GM12878 (cell line): ENCODE measurements at regions not wholly inside any gene's neighbourhood (a gene's known extent, or its start where the extent isn't known, plus 50 kb on each side); places are given as distances from the start of the nearest gene placed in this dataset.
"Not testable (repeated sequence)": the region's sequence is repeated elsewhere in the genome, so short reads cannot be mapped to it uniquely, and the experiment has no call there.

Experiments
- ATAC-seq: fragments of 200-7000 bp; cut with Tn5 transposase; 3 replicates; pipeline ENCODE4 v1.9.1; 2020; ENCODE audit warnings: mild to moderate bottlenecking, moderate library complexity
- BruUV-seq: library from RNA; stranded (reverse); fragments of 400-500 nt; replicated peaks from 2 replicates; lab custom pipeline; 2021; lab: Mats Ljungman, UMichigan
- CTCF ChIA-PET: fragments of 300-600 bp; sonication (Branson Sonifier 250); formaldehyde crosslinking; extraction: SDS; loops from one replicate; lab custom pipeline; 2021; ENCODE audit warnings: inconsistent platforms; lab: Yijun Ruan, JAX
- POLR2A ChIA-PET: fragments of 350-600 bp; formaldehyde crosslinking; extraction: SDS; loops from one replicate; lab custom pipeline; 2021; ENCODE audit warnings: inconsistent platforms; lab: Charles Lee
- RAD21 ChIA-PET: fragments of 300-600 bp; sonication (Branson Sonifier 250); formaldehyde crosslinking; loops from one replicate; lab custom pipeline; 2023; ENCODE audit warnings: antibody characterized with exemption; ENCODE audit not compliant: unreplicated experiment; lab: Charles Lee
- SMC1A ChIA-PET: fragments of 300-600 bp; sonication (Branson Sonifier 250); formaldehyde crosslinking; loops from one replicate; lab custom pipeline; 2023; ENCODE audit not compliant: unreplicated experiment, uncharacterized antibody; lab: Charles Lee
- DNase-seq: peaks from one replicate; pipeline ENCODE4 v3.0.0-alpha.2; 2011; ENCODE audit warnings: low read depth, low spot score
- FAIRE-seq: peaks from 3 replicates; lab custom pipeline; 2011; peaks lifted over from hg19 to GRCh38; lab: Jason Lieb, UNC
- H2AFZ ChIP-seq: 2 replicates; pipeline ENCODE4 v1.6.0; 2011; ENCODE audit warnings: low read depth, low read length, control low read depth; ENCODE audit not compliant: control insufficient read depth
- H3K27ac ChIP-seq: 2 replicates; pipeline ENCODE4 v1.5.1; 2011; ENCODE audit warnings: control low read depth; ENCODE audit not compliant: control insufficient read depth, insufficient read depth
- H3K27me3 ChIP-seq, 2 experiments: replicated peaks in 1 of 2; 2 replicates each; pipeline versions ENCODE4 v1.6.0 to v1.6.1; 2011; ENCODE audit warnings: low read length in 1 of 2; ENCODE audit not compliant: control insufficient read depth in 2 of 2, insufficient read depth in 2 of 2
- H3K36me3 ChIP-seq, 2 experiments: 2 replicates each; pipeline ENCODE4 v1.5.1; 2011; ENCODE audit warnings: low read length in 1 of 2; ENCODE audit not compliant: control insufficient read depth in 2 of 2, insufficient read depth in 2 of 2
- H3K4me1 ChIP-seq: 2 replicates; pipeline ENCODE4 v1.6.1; 2011; ENCODE audit warnings: mild to moderate bottlenecking, low read length, moderate library complexity, mixed read lengths; ENCODE audit not compliant: control insufficient read depth, insufficient read depth
- H3K4me2 ChIP-seq: 2 replicates; pipeline ENCODE4 v1.6.0; 2011; ENCODE audit warnings: control low read depth; ENCODE audit not compliant: control insufficient read depth, insufficient read depth
- H3K4me3 ChIP-seq: fragments of 200-600 bp; sonication (generic); 2 replicates; pipeline ENCODE4 v1.5.1; 2016
- H3K79me2 ChIP-seq: 2 replicates; pipeline ENCODE4 v1.6.0; 2011; ENCODE audit warnings: low read length; ENCODE audit not compliant: control insufficient read depth, insufficient read depth
- H3K9ac ChIP-seq: 2 replicates; pipeline ENCODE4 v1.8.0; 2011; ENCODE audit warnings: low read length, control low read depth, mixed read lengths; ENCODE audit not compliant: control insufficient read depth, insufficient read depth
- H3K9me3 ChIP-seq: replicated peaks from 3 replicates; pipeline ENCODE4 v1.5.1; 2011; ENCODE audit warnings: mild to moderate bottlenecking, low read length; ENCODE audit not compliant: control insufficient read depth, insufficient read depth
- H4K20me1 ChIP-seq: 2 replicates; pipeline ENCODE4 v1.6.0; 2011; ENCODE audit not compliant: control insufficient read depth, insufficient read depth
- ATF7 ChIP-seq: fragments of 450-650 bp; IDR thresholded peaks from 2 replicates; pipeline ENCODE4 v1.6.1; 2016; ENCODE audit warnings: low read depth, mild to moderate bottlenecking
- BMI1 ChIP-seq: fragments of 450-650 bp; IDR thresholded peaks from 2 replicates; pipeline ENCODE4 v1.6.1; 2016; ENCODE audit warnings: mild to moderate bottlenecking, moderate library complexity, borderline replicate concordance
- DPF2 ChIP-seq: fragments of 450-650 bp; IDR thresholded peaks from 2 replicates; pipeline ENCODE4 v1.6.1; 2017; ENCODE audit warnings: mild to moderate bottlenecking
- EED ChIP-seq: sonication (generic); IDR thresholded peaks from 2 replicates; pipeline ENCODE4 v1.6.1; 2016; ENCODE audit warnings: antibody characterized with exemption, low read depth
- ELK1 ChIP-seq: IDR thresholded peaks from 2 replicates; pipeline ENCODE4 v1.6.1; 2012; ENCODE audit warnings: low read depth, low read length, improper control_type of control experiment
- ETV6 ChIP-seq, 2 experiments: fragments of 450-650 bp in 1 of 2; IDR thresholded peaks in 1 of 2; conservative IDR thresholded peaks in 1 of 2; 2 replicates each; pipeline ENCODE4 v1.6.1; 2014; ENCODE audit warnings: antibody characterized with exemption in 1 of 2, borderline replicate concordance in 1 of 2, low read depth in 1 of 2, mild to moderate bottlenecking in 1 of 2, moderate library complexity in 1 of 2
- EZH2 ChIP-seq: IDR thresholded peaks from 2 replicates; pipeline ENCODE4 v1.6.1; 2012; ENCODE audit warnings: low read depth, mild to moderate bottlenecking, control low read depth, inconsistent platforms, low read length, borderline replicate concordance; ENCODE audit not compliant: control insufficient read depth
- KAT2A ChIP-seq: conservative IDR thresholded peaks from 2 replicates; pipeline ENCODE4 v1.6.1; 2011; ENCODE audit warnings: low read depth, low read length; ENCODE audit not compliant: control insufficient read depth
- KLF5 ChIP-seq: fragments of 450-650 bp; IDR thresholded peaks from 2 replicates; pipeline ENCODE4 v1.6.1; 2014; ENCODE audit warnings: mild to moderate bottlenecking; ENCODE audit not compliant: partially characterized antibody
- PAX8 ChIP-seq: fragments of 450-650 bp; IDR thresholded peaks from 2 replicates; pipeline ENCODE4 v1.6.1; 2017; ENCODE audit warnings: mild to moderate bottlenecking, moderate library complexity
- WRNIP1 ChIP-seq: IDR thresholded peaks from 2 replicates; pipeline ENCODE4 v1.6.1; 2011; ENCODE audit warnings: low read depth, low read length, improper control_type of control experiment, borderline replicate concordance
- ZNF217 ChIP-seq: fragments of 450-650 bp; IDR thresholded peaks from 2 replicates; pipeline ENCODE4 v1.6.1; 2017; ENCODE audit warnings: antibody characterized with exemption, mild to moderate bottlenecking
- ZNF274 ChIP-seq: IDR thresholded peaks from one replicate; pipeline ENCODE4 v1.8.0; 2011; ENCODE audit not compliant: insufficient read length, insufficient read depth
- WGBS: methylation state at CpG from one replicate; pipeline ENCODE4 v1.1.6; 2016; ENCODE audit warnings: low lambda C conversion rate; ENCODE audit not compliant: insufficient replicate concordance, insufficient coverage; ENCODE audit errors: missing lambda C conversion rate; 5-methylcytosine and 5-hydroxymethylcytosine counted together
- in situ Hi-C: fragments of 300-500 bp; cut with MboI; formaldehyde crosslinking; loops from 9 replicates; pipeline ENCODE4 v1.14.3; 2018; ENCODE audit warnings: mixed read lengths
- intact Hi-C: fragments of 100-400 bp; cut with micrococcal nuclease; formaldehyde crosslinking; loops from one replicate; pipeline ENCODE4 v1.14.2; 2022; ENCODE audit not compliant: unreplicated experiment
- TF ChIP-seq, protein P1 (sequence below): IDR thresholded peaks from 2 replicates; pipeline ENCODE4 v1.6.1; 2012; ENCODE audit warnings: low read length, inconsistent platforms

DNA sequence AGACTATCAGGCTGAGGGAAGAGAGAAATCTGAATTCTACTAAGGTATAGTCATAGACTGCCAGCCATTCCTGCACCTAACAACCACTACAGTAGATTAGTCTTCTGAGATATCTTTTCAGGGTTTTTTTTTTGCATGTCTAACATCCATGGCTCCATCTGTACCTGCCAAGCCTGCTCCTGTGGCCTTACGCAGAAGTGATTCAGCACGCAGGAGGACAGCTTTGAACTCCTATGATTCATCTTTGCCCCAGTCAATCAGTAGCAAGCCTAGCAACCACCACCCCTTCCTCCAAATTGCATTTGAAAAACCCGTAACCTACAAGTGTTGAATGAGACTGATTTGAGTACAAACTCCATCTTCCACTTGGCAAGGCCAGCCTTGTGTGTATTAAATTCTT is 520.7 kb upstream of the HS3ST1 start:
- ChIA-PET SMC1A (no interaction called here), RAD21 (no interaction called here), CTCF (no interaction called here), POLR2A (no interaction called here)
- H3K4me2 ChIP-seq = no peak overlapping the region
- no peak overlapping the region for H3K9ac ChIP-seq
- H3K27me3 ChIP-seq = no peaks in the 10 kb centered on the region
- no peaks in the 10 kb centered on the region for H3K79me2 ChIP-seq
- H3K27ac ChIP-seq = no peak overlapping the region
- intact Hi-C loops (no loop called here), in situ Hi-C loops (no loop called here)
- no peak overlapping the region for H2AFZ ChIP-seq
- H3K9me3 ChIP-seq = no peaks in the 10 kb centered on the region
- H3K4me1 ChIP-seq = no peaks in the 10 kb centered on the region
- DNase-seq (no peak), ATAC-seq (no peak), FAIRE-seq (no peak)
- no peaks in the 10 kb centered on the region for H3K36me3 ChIP-seq
- WGBS = 32% methylated on average over 3 of the region's 3 CpGs
- no TSS peak for BruUV-seq
- no peak for TF ChIP-seq ZNF217
- TF ChIP-seq, protein P1, sequence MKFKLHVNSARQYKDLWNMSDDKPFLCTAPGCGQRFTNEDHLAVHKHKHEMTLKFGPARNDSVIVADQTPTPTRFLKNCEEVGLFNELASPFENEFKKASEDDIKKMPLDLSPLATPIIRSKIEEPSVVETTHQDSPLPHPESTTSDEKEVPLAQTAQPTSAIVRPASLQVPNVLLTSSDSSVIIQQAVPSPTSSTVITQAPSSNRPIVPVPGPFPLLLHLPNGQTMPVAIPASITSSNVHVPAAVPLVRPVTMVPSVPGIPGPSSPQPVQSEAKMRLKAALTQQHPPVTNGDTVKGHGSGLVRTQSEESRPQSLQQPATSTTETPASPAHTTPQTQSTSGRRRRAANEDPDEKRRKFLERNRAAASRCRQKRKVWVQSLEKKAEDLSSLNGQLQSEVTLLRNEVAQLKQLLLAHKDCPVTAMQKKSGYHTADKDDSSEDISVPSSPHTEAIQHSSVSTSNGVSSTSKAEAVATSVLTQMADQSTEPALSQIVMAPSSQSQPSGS = no peak
- TF ChIP-seq PAX8 = no peak
- no peak for TF ChIP-seq BMI1
- no peak for TF ChIP-seq EED
- no peak for TF ChIP-seq ELK1
- no peak for TF ChIP-seq DPF2
- no peak for TF ChIP-seq ATF7
- no peak for TF ChIP-seq WRNIP1
- no peak for TF ChIP-seq ZNF274
- no peak for TF ChIP-seq EZH2
- no peak for TF ChIP-seq ETV6 (conservative IDR thresholded peaks at IDR 0.05 in 1 of 2, IDR thresholded peaks at IDR 0.05 in 1 of 2; ENCODE audit: borderline replicate concordance in 1 of 2, low read depth in 1 of 2)
- no peak for TF ChIP-seq KAT2A
- TF ChIP-seq KLF5 = no peak
- H4K20me1 ChIP-seq = no peaks in the 10 kb centered on the region
- no peak overlapping the region for H3K4me3 ChIP-seq

- WGBS = 16% methylated on average over 1 of the region's 1 CpG
- intact Hi-C loops, H3K27me3 ChIP-seq, H3K36me3 ChIP-seq, ATAC-seq, SMC1A ChIA-PET, H3K79me2 ChIP-seq, RAD21 ChIA-PET, FAIRE-seq, H3K4me1 ChIP-seq, BruUV-seq, H3K27ac ChIP-seq, H2AFZ ChIP-seq, H3K9me3 ChIP-seq, in situ Hi-C loops, H3K9ac ChIP-seq, H4K20me1 ChIP-seq, CTCF ChIA-PET, DNase-seq, H3K4me2 ChIP-seq, POLR2A ChIA-PET, H3K4me3 ChIP-seq: not testable (repeated sequence)
Observed at GRCh38 chr4:11947629-11948028, 518.9 kb upstream of the HS3ST1 start.
